Left ventricle myocardium superior (tissue), 1 donor: ENCODE measurements at regions not wholly inside any gene's neighbourhood (a gene's known extent, or its start where the extent isn't known, plus 50 kb on each side); places are given as distances from the start of the nearest gene placed in this dataset.
"Not testable (repeated sequence)": the region's sequence is repeated elsewhere in the genome, so short reads cannot be mapped to it uniquely, and the experiment has no call there.

ENCODE experiments used
- ATAC-seq: fragments of 200-7000 bp; cut with Tn5 transposase; one replicate; pipeline ENCODE4 v1.9.1; 2020; ENCODE audit warnings: mild to moderate bottlenecking, moderate library complexity
- DNase-seq: peaks from one replicate; pipeline ENCODE4 v3.0.0-alpha.2; 2020
- intact Hi-C: fragments of 100-400 bp; cut with micrococcal nuclease; formaldehyde crosslinking; loops from one replicate; pipeline ENCODE4 v1.11.0; 2022
- donor health status: DM: no; HTN: yes; CAD: no; lungs with severe emphysema.

DNA sequence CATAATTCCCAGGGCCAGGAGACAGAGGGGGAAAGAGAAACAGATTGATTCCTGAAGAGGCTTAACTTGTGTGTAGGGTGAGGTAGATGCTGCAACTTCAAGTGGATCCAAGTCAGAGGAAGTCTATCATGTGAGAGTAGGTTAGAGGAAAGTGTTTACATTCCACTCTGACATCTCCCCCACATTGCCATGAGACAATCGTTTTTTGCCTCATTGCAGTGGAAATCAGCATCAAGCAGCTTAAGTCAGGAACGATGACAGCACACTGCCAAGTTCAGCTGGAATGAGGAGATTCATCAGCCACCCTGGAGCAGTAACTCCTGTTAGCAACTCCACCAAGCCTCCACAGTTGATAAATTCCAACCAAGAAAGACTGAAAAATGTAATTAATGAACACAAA is 689.7 kb upstream of the MEF2C start:
- no peak for ATAC-seq
- DNase-seq = no peak
- intact Hi-C loops = no loop called here

GRCh38 chr5:89570557-89570956 is 687.6 kb upstream of the MEF2C start:
- intact Hi-C loops = no loop called here
- no peak for ATAC-seq

DNA sequence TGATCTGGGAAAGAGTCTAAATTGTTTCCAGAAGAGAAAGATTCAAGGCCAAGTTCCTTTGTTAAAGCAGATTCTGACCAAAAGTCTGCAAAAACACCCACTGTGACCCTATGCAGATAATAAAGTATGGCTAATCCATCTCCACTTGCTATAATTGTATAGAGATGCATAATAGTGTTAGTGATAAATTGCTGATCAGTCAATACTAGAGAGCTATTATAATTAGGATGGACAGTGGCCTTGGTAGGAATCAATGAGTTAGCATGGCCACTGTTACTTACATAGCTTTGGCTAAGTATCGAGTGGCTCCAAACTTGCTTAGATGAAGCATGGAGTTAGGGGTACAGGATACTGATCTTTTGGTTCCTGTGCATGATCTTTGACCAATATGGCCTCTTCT is 683.4 kb upstream of the MEF2C start:
- no peak for DNase-seq
- ATAC-seq = no peak
- intact Hi-C loops = no loop called here

More at GRCh38 chr5:89570557-89570956, 687.6 kb upstream of the MEF2C start:
- no peak for DNase-seq

DNA sequence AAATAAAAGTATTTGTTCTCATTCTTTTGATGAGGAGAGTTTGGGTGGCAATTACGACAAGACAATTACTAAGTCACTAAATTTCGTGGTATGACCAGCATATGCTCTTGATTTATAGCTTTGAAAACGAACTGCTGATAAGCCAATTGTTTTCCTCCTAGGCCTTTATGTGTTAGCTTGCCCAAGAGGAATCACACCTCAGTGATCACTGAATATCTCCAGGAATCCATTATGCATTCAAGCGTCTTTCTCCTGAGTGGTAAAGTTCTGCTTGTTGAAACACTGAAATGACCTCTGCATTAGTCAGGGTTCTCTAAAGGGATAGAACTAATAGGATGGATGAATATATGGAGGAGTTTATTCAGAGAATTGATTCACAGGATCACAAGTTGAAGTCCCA is 677.7 kb upstream of the MEF2C start:
- DNase-seq (no peak), ATAC-seq (no peak)
- intact Hi-C loops = no loop called here

- intact Hi-C loops = no loop called here
- ATAC-seq (no peak), DNase-seq (no peak)
Observed at GRCh38 chr5:89556215-89556913, 673.4 kb upstream of the MEF2C start.

DNA sequence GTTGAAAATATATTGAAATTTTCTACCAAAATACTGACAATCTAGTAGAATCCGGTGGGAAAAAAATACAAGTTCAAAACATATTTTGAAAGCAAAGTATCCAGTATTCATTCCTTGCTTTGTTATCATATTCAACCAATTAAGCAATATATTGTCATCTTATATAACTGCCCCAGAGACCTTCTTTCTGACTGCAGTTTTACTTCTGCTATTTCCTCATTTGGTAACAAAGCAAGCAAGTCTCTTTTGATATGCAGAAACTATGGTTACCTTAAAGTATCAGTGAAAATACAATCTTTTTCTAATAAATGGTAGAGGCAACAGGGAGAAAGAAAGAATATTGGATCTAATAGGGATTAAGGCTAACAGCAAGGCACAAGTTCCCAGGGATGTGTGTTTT is 663.7 kb upstream of the MEF2C start:
- no peak for DNase-seq
- intact Hi-C loops = no loop called here
- ATAC-seq = no peak

DNA sequence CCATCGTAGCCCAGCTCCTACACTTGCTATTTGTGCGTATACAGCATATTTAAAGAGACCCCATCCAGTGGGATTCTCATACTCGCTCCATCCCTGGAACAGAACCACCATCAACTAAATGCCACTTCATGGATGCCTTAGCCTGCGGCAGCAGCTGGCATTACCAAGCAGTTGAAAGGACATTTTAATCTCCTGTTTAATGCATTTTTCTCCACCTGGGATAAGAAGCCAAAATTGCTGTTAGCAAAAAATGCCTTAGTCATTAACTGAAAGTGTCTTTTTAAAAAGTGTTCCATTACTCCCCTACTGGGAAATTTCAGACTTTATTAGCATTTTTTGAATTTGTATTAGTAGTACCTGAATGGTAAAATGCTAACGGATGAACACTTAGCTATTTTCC is 662.6 kb upstream of the MEF2C start:
- intact Hi-C loops = no loop called here
- no peak for ATAC-seq
- DNase-seq = no peak

DNA sequence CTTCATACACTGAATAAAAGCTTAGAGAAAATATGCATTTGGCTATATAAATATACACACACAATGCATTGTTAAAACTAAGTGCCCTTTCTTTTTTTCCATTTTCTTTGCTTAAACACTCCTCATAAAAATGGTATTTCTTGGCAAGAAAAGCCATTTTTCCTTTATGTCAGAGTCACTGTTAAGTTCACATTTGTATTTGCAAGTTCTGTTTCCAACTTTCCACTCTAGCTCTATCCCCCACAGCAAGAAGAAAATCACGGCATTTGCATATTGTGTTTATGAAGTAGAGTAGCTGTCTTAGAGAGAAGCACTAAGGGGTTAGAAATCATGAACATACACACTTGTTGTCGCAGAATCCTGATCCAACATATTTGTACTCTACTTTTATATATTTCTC is 662.1 kb upstream of the MEF2C start:
- ATAC-seq (no peak), DNase-seq (no peak)
- intact Hi-C loops = no loop called here

DNA sequence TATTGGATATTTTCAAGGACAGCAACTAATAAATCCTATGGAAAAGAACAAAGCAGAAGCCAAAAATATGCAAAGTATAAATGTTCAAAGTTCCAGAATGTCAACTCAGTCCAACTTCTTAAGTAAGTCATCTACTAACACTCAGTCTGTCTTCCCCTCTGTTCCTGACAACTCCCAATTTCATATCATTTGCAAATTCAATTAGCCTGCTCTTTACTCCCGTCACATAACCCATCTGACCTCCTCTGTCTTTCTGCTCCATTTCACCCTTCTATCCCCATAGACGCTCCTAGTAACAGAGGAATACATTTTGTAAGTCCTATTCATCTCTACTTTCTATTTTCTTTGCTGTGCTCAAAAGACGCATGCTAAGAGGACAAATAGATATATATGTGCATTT is 659.8 kb upstream of the MEF2C start:
- DNase-seq = no peak
- ATAC-seq = no peak
- intact Hi-C loops = no loop called here

DNA sequence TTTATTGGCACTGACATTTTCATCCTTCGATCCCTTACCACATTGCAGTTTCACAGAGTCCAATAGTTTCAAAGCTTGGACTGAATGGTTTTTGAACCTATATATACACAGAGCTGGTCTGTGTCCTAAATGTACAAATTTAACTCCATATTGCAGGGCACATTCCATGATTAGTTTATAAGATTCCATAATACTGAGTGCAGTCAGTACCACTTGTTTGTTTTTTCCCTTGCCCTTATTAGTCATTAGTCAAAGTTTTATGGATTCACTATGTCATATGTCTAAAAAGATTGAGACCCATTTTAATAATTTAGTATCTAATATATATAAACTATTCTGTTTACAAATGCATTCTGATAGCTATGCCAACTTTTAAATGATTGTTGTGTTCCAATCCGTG is 654.8 kb upstream of the MEF2C start:
- DNase-seq (no peak), ATAC-seq (no peak)
- intact Hi-C loops = no loop called here

DNA sequence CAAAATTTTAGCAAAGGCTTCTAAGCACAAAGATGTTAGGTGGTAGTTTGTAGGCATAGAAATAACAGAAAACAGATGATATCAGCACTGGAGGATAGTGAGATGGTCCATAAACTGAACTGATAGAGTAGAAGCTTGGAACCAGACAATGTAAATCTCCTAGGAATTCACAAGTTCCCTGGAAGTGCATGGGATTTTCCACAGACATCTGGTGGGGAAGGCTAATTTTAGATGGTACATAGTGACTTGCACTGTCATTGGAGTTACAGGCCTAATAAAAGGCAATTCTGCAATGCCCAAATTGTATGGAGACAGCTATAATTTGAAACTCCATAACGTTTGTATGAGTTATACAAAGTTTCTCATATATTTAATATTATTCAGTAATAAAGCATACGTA is 653.0 kb upstream of the MEF2C start:
- intact Hi-C loops = no loop called here
- ATAC-seq = peak; percentile 26
- no peak for DNase-seq

DNA sequence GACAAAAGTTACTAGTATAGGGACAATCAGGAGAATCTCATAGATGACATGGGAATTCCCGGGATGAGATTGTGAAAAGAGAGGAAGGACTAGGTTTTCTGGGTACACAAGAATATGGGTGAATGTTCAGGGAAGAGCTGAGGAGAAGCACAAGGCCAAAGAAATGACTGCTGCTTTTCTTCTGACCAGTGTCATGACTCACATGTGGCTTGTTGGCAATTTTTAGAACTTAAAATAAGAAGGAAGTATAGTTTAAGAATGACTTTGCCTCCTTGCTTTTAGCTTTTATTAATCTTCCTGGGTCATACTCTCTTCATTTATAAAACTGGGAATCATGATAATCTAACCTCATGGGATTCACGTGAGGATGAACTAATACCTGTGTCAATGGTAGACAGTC is 652.4 kb upstream of the MEF2C start:
- ATAC-seq = no peak
- intact Hi-C loops = no loop called here

GRCh38 chr5:89534331-89534730 is 651.3 kb upstream of the MEF2C start:
- intact Hi-C loops = no loop called here
- DNase-seq (no peak), ATAC-seq (no peak)

More for the DNA sequence above, 652.4 kb upstream of the MEF2C start:
- DNase-seq = no peak

GRCh38 chr5:89524785-89525184 is 641.8 kb upstream of the MEF2C start:
- DNase-seq = no peak
- intact Hi-C loops = no loop called here
- no peak for ATAC-seq

DNA sequence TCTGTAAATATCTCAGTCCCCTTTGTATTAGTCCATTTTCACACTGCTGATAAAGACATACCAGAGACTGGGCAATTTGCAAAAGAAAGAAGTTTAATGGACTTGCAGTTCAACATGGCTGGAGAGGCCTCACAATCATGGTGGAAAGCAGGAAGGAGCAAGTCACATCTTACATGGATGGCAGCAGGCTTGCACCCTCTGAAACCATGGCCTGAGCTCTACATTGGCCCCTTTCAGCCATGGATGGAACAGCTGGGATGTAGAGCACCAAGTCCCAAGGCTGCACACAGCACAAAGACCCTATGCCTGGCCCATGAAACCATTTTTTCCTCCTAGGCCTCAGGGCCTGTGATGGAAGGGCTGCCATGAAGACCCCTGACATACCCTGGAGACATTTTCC is 640.9 kb upstream of the MEF2C start:
- ATAC-seq, DNase-seq, intact Hi-C loops: not testable (repeated sequence)

DNA sequence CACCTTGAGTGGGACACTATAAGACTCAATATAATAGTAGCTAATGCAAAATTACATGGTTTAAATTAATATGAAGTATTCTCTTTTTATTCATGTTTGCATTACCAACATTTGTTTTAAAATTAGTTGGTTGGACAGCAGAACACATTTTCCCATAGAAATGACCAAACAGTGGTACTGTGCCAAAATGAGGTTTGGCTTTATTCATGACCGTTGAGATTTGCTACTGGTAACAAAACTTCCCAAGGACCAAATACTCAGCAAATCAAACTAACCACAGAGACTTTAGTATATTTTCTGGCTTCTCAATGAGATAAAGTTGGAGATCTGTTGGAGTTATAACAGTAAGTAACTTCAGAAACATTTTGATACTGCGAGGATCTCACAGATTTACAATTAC is 637.8 kb upstream of the MEF2C start:
- ATAC-seq = no peak
- intact Hi-C loops = no loop called here
- DNase-seq = no peak

- intact Hi-C loops = no loop called here
- DNase-seq = no peak
- ATAC-seq = no peak
Observed at GRCh38 chr5:89513299-89514044, 630.5 kb upstream of the MEF2C start.

DNA sequence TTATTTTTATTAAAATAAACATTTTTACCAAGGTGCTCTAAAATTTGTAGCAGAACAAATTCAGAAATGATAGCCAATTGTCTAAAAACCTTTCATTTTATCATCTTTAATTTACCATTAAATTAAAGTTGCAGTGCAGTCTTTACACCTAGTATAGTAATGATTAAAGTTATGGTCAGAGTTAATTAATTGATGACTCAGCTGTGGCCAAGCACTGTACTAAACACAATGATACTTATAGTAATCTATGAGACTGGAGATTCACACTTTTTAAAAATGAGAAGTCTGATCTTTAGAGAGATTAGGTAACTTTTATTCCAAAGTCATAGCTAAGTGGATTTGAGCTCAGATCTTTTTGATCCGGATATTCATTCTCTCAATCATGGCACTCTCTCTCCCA is 621.1 kb upstream of the MEF2C start:
- no peak for ATAC-seq
- DNase-seq = no peak
- intact Hi-C loops = no loop called here

GRCh38 chr5:89499787-89500186 is 616.8 kb upstream of the MEF2C start:
- no peak for ATAC-seq
- no peak for DNase-seq
- intact Hi-C loops = no loop called here

- intact Hi-C loops = no loop called here
- ATAC-seq (no peak), DNase-seq (no peak)
Observed at GRCh38 chr5:89498699-89499098, 615.7 kb upstream of the MEF2C start.

- intact Hi-C loops = no loop called here
- no peak for ATAC-seq
- no peak for DNase-seq
Observed at GRCh38 chr5:89493414-89493813, 610.4 kb upstream of the MEF2C start.
